Left lung (tissue), 4 donors: ENCODE measurements at regions not wholly inside any gene's neighbourhood (a gene's known extent, or its start where the extent isn't known, plus 50 kb on each side); places are given as distances from the start of the nearest gene placed in this dataset.

ENCODE experiments used
- ATAC-seq: fragments of 200-7000 bp; cut with Tn5 transposase; one replicate; pipeline ENCODE4 v1.9.1; 2020; ENCODE audit warnings: moderate library complexity
- DNase-seq, 4 donors: peaks; one replicate each; pipeline ENCODE4 v3.0.0-alpha.2; 2013 to 2020
- H3K27ac ChIP-seq, 2 donors: fragments of 200-600 bp; sonication (generic) in 1 of 2; one replicate each; pipeline versions ENCODE4 v1.5.0 to v1.8.0; 2020 to 2021
- H3K27me3 ChIP-seq, 2 donors: fragments of 200-600 bp; sonication (generic) in 1 of 2; one replicate each; pipeline versions ENCODE4 v1.5.0 to v1.8.0; 2020 to 2021
- H3K36me3 ChIP-seq, 2 donors: fragments of 200-600 bp; sonication (generic) in 1 of 2; one replicate each; pipeline versions ENCODE4 v1.5.0 to v1.8.0; 2020 to 2021
- H3K4me1 ChIP-seq, 2 donors: fragments of 200-600 bp; one replicate each; pipeline ENCODE4 v1.8.0; 2021
- H3K4me3 ChIP-seq, 2 donors: fragments of 200-600 bp; sonication (generic) in 1 of 2; one replicate each; pipeline versions ENCODE4 v1.5.0 to v1.8.0; 2020 to 2021; ENCODE audit warnings: mild to moderate bottlenecking in 1 of 2
- H3K9me3 ChIP-seq, 2 donors: fragments of 200-600 bp; sonication (generic) in 1 of 2; one replicate each; pipeline versions ENCODE4 v1.5.0 to v1.8.0; 2020 to 2021
- CTCF ChIP-seq, 2 donors: fragments of 200-600 bp; sonication (generic) in 1 of 2; IDR thresholded peaks; one replicate each; pipeline versions ENCODE4 v1.5.0 to v1.8.0; 2021; ENCODE audit warnings: antibody characterized with exemption in 2 of 2
- intact Hi-C, 2 donors: fragments of 100-400 bp; cut with DNase I; formaldehyde crosslinking; loops; one replicate each; pipeline versions ENCODE4 v1.11.2 to v1.14.2; 2022
- donor health status: DM: no; HTN: yes; CAD: no.
- donor health status: DM: no; HTN: no; CAD: no.

- Histone ChIP-seq H3K4me1 (peaks cover 10 to 26% of the 10 kb centered on the region in 2 donors), H3K9me3 (no peaks in the 10 kb centered on the region), H3K27me3 (no peaks in the 10 kb centered on the region), H3K4me3 (no peak overlapping the region), H3K27ac (no peak overlapping the region), H3K36me3 (no peaks in the 10 kb centered on the region)
- TF ChIP-seq CTCF (IDR thresholded peaks at IDR 0.05): no peak
- intact Hi-C loops: no loop called here
- DNase-seq: no peak
- ATAC-seq: no peak
Observed at GRCh38 chr5:135248801-135249231, 150.2 kb downstream of the MACROH2A1 start.

GRCh38 chr5:135246923-135247795 lies 151.9 kb downstream of the MACROH2A1 start:
- Histone ChIP-seq H3K4me3 (no peak overlapping the region), H3K27ac (peak overlapping the region in 1 of 2 donors; percentile 28), H3K36me3 (no peaks in the 10 kb centered on the region), H3K27me3 (no peaks in the 10 kb centered on the region), H3K4me1 (peaks cover 10 to 26% of the 10 kb centered on the region in 2 donors), H3K9me3 (no peaks in the 10 kb centered on the region)
- peak in 1 of 4 donors; percentile 51 for DNase-seq
- intact Hi-C loops: no loop called here
- peak; percentile 70 for ATAC-seq
- no peak for TF ChIP-seq CTCF (IDR thresholded peaks at IDR 0.05)

- TF ChIP-seq CTCF (IDR thresholded peaks at IDR 0.05): no peak
- DNase-seq (no peak), ATAC-seq (peak; percentile 52)
- Histone ChIP-seq H3K4me1 (peaks cover 13 to 26% of the 10 kb centered on the region in 2 donors), H3K9me3 (no peaks in the 10 kb centered on the region), H3K27ac (peak overlapping the region in 1 of 2 donors; percentile 28), H3K36me3 (no peaks in the 10 kb centered on the region), H3K4me3 (no peak overlapping the region), H3K27me3 (no peaks in the 10 kb centered on the region)
- intact Hi-C loops: no loop called here
Observed at GRCh38 chr5:135246605-135246922, 152.5 kb downstream of the MACROH2A1 start.

GRCh38 chr5:135245521-135246499 lies 153.2 kb downstream of the MACROH2A1 start:
- intact Hi-C loops: no loop called here
- Histone ChIP-seq H3K27me3 (no peaks in the 10 kb centered on the region), H3K36me3 (no peaks in the 10 kb centered on the region), H3K4me1 (peaks cover 15 to 26% of the 10 kb centered on the region in 2 donors), H3K9me3 (no peaks in the 10 kb centered on the region), H3K4me3 (no peak overlapping the region), H3K27ac (peak overlapping the region in 1 of 2 donors; percentile 28)
- no peak for TF ChIP-seq CTCF (IDR thresholded peaks at IDR 0.05)
- DNase-seq (no peak), ATAC-seq (peak; percentile 10)

- intact Hi-C loops: no loop called here
Observed at GRCh38 chr5:135244620-135245021, 154.4 kb downstream of the MACROH2A1 start.

More at GRCh38 chr5:135244620-135245021, 154.4 kb downstream of the MACROH2A1 start:
- no peaks in the 10 kb centered on the region for H3K27me3 ChIP-seq
- DNase-seq (no peak), ATAC-seq (no peak)
- H3K4me3 ChIP-seq: no peak overlapping the region
- H3K9me3 ChIP-seq: no peaks in the 10 kb centered on the region
- H3K4me1 ChIP-seq: peaks cover 15 to 30% of the 10 kb centered on the region in 2 donors
- no peaks in the 10 kb centered on the region for H3K36me3 ChIP-seq
- no peak for TF ChIP-seq CTCF (IDR thresholded peaks at IDR 0.05)
- H3K27ac ChIP-seq: no peak overlapping the region
